ENCODE measurements at regions not wholly inside any gene's neighbourhood (a gene's known extent, or its start where the extent isn't known, plus 50 kb on each side); places are given as distances from the start of the nearest gene placed in this dataset.

- TF ChIP-seq EZH2 (IDR thresholded peaks at IDR 0.05; ENCODE audit: borderline replicate concordance, low read depth, low read length, severe bottlenecking) (no peak), CTCF (IDR thresholded peaks at IDR 0.05; ENCODE audit: borderline replicate concordance, extremely low read depth, low read length, poor library complexity, severe bottlenecking) (no peak)
Measured at GRCh38 chr7:13827716-13828115, 161.8 kb downstream of the ETV1 start.

Measured in DND-41 (cell line).